ENCODE measurements at regions not wholly inside any gene's neighbourhood (a gene's known extent, or its start where the extent isn't known, plus 50 kb on each side); places are given as distances from the start of the nearest gene placed in this dataset.

DNA sequence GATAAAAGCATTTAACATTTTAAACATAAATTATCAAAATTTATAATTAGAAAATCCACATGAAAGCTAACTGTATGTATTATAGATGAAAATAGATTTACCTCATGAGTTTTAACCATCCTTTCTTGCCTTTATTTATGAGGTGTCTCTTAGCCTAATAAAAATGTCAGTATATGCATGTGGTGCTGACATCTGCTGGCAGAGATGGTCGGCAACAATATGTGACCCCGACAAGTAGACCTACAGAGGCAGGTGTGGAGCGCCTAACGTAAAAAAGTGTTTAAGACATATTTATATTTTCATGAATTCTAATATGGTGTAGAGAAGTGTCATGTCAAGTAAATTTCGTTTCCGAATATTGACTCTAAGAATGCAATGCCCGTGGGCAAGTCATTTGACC is 149.0 kb upstream of the FUT9 start (continued):
- TF ChIP-seq ZBTB4 (CRISPR knock-in tag; IDR thresholded peaks at IDR 0.05; ENCODE audit: borderline replicate concordance) (no peak), SMC3 (IDR thresholded peaks at IDR 0.05; ENCODE audit: low read length) (peak; percentile 88), MIER3 (CRISPR knock-in tag; IDR thresholded peaks at IDR 0.05; ENCODE audit: borderline replicate concordance) (peak; percentile 38; the same call in 1 of the 2 replicates), RAD21 (CRISPR knock-in tag; IDR thresholded peaks at IDR 0.05) (peak; percentile 73)

GRCh38 chr6:95867205-95867604 is 148.6 kb upstream of the FUT9 start:
- WGBS (ENCODE audit: low lambda C conversion rate): 94% methylated on average over 5 of the region's 5 CpGs
- intact Hi-C loops (cut with micrococcal nuclease; ENCODE audit: unreplicated experiment): loop anchor here (10.0 kb wide), 1 partner anchor 218 kb away; no protein-coding TSS in a partner anchor
- peak overlapping the region; percentile 61 for H2AFZ ChIP-seq (ENCODE audit: low read length)
- H3K4me1 ChIP-seq (ENCODE audit: insufficient read depth, low read length): no peaks in the 10 kb centered on the region; the same call in 1 of the 2 replicates
- CTCF ChIA-PET (ENCODE audit: low intra/inter-chr PET ratio, low total read pairs): interaction anchor here (3.2 kb wide), 1 partner anchor 219 kb away, joined by 12 read pairs; no protein-coding TSS in a partner anchor
- DNase-seq (ENCODE audit: low spot score) (no peak), FAIRE-seq (no peak), ATAC-seq (no peak)
- no peak overlapping the region for H3K4me2 ChIP-seq (ENCODE audit: low read depth, low read length)
- no peaks in the 10 kb centered on the region for H3K9me3 ChIP-seq (ENCODE audit: low read length)
- H3K4me3 ChIP-seq (replicated peaks in 1 of 3; ENCODE audit: insufficient read depth in 1 of 3, low read depth in 2 of 3, low read length in 3 of 3): no peak overlapping the region
- BruUV-seq (replicated peaks): no TSS peak
- no peak overlapping the region for H3K27ac ChIP-seq (ENCODE audit: extremely low read length, insufficient read depth, low read length)
- TF ChIP-seq, protein P1, sequence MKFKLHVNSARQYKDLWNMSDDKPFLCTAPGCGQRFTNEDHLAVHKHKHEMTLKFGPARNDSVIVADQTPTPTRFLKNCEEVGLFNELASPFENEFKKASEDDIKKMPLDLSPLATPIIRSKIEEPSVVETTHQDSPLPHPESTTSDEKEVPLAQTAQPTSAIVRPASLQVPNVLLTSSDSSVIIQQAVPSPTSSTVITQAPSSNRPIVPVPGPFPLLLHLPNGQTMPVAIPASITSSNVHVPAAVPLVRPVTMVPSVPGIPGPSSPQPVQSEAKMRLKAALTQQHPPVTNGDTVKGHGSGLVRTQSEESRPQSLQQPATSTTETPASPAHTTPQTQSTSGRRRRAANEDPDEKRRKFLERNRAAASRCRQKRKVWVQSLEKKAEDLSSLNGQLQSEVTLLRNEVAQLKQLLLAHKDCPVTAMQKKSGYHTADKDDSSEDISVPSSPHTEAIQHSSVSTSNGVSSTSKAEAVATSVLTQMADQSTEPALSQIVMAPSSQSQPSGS (CRISPR knock-in tag; IDR thresholded peaks at IDR 0.05): 0 out of 2 replicates have a peak, but pooled peaks have one; percentile 4
- TF ChIP-seq SP5 (CRISPR knock-in tag; IDR thresholded peaks at IDR 0.05; ENCODE audit: borderline replicate concordance, low read depth): no peak
- in situ Hi-C loops (cut with HindIII; ENCODE audit: extremely low pct_ligation_motif_present, low pct_unique_long_range_greater_than_20kb): loop anchor here (5.0 to 25.0 kb wide), 2 partner anchors 220 to 280 kb away; partner anchors contain the start of gene MANEA
- no peak overlapping the region for H3K9ac ChIP-seq (ENCODE audit: insufficient read depth, low read depth, low read length)
- H3K79me2 ChIP-seq (ENCODE audit: insufficient read depth, low read length): no peaks in the 10 kb centered on the region
- no peaks in the 10 kb centered on the region for H3K27me3 ChIP-seq (ENCODE audit: control insufficient read depth in 1 of 2, insufficient read depth in 2 of 2, low read length in 2 of 2)
- POLR2A ChIA-PET: no interaction called here
- no peaks in the 10 kb centered on the region for H3K36me3 ChIP-seq (replicated peaks in 1 of 2; ENCODE audit: control insufficient read depth in 1 of 2, insufficient read depth in 2 of 2, low read length in 2 of 2)
- no peaks in the 10 kb centered on the region for H4K20me1 ChIP-seq (ENCODE audit: insufficient read depth, low read length)

All from HepG2 (cell line).